Endothelial cell (in vitro differentiated cells): ENCODE measurements at regions not wholly inside any gene's neighbourhood (a gene's known extent, or its start where the extent isn't known, plus 50 kb on each side); places are given as distances from the start of the nearest gene placed in this dataset.

Experiments
- DNase-seq: peaks from one replicate; pipeline ENCODE4 v3.0.0; 2021; ENCODE audit warnings: low spot score
- H3K27ac Mint-ChIP-seq: one replicate; pipeline ENCODE4 v1.8.0; 2021; ENCODE audit warnings: mixed read lengths, inconsistent platforms; ENCODE audit not compliant: unreplicated experiment
- H3K27me3 Mint-ChIP-seq: one replicate; pipeline ENCODE4 v1.8.0; 2021; ENCODE audit warnings: mild to moderate bottlenecking, moderate library complexity, mixed read lengths, inconsistent platforms; ENCODE audit not compliant: unreplicated experiment
- H3K36me3 Mint-ChIP-seq: one replicate; pipeline ENCODE4 v1.8.0; 2021; ENCODE audit warnings: mild to moderate bottlenecking, low read depth, mixed read lengths, inconsistent platforms; ENCODE audit not compliant: unreplicated experiment
- H3K4me1 Mint-ChIP-seq: one replicate; pipeline ENCODE4 v1.8.0; 2021; ENCODE audit warnings: mild to moderate bottlenecking, mixed read lengths, inconsistent platforms; ENCODE audit not compliant: unreplicated experiment
- H3K4me3 Mint-ChIP-seq: one replicate; pipeline ENCODE4 v1.8.0; 2021; ENCODE audit warnings: mild to moderate bottlenecking, mixed read lengths, inconsistent platforms; ENCODE audit not compliant: unreplicated experiment
- H3K9me3 Mint-ChIP-seq: one replicate; pipeline ENCODE4 v1.8.0; 2021; ENCODE audit warnings: mixed read lengths, inconsistent platforms; ENCODE audit not compliant: unreplicated experiment
- CTCF ChIP-seq: fragments of 200-600 bp; sonication (generic); IDR thresholded peaks from one replicate; pipeline ENCODE4 v1.5.0; 2021; ENCODE audit warnings: antibody characterized with exemption; ENCODE audit not compliant: unreplicated experiment

GRCh38 chr4:151955721-151956380, 195.0 kb upstream of the GATB start:
- H3K27me3 Mint-ChIP-seq: peaks cover 1% of the 10 kb centered on the region
- H3K4me1 Mint-ChIP-seq: peaks cover 11% of the 10 kb centered on the region
- no peak overlapping the region for H3K4me3 Mint-ChIP-seq
- no peaks in the 10 kb centered on the region for H3K36me3 Mint-ChIP-seq
- no peak overlapping the region for H3K27ac Mint-ChIP-seq
- TF ChIP-seq CTCF: no peak
- H3K9me3 Mint-ChIP-seq: no peaks in the 10 kb centered on the region
- DNase-seq: no peak

GRCh38 chr4:151953795-151954372, 193.1 kb upstream of the GATB start:
- H3K27me3 Mint-ChIP-seq: peaks cover 1% of the 10 kb centered on the region
- no peak overlapping the region for H3K4me3 Mint-ChIP-seq
- no peak overlapping the region for H3K27ac Mint-ChIP-seq
- no peak for TF ChIP-seq CTCF
- H3K4me1 Mint-ChIP-seq: peaks cover 11% of the 10 kb centered on the region
- H3K36me3 Mint-ChIP-seq: no peaks in the 10 kb centered on the region
- DNase-seq: no peak
- H3K9me3 Mint-ChIP-seq: no peaks in the 10 kb centered on the region

GRCh38 chr4:151953312-151953711, 192.5 kb upstream of the GATB start:
- H3K27me3 Mint-ChIP-seq: peaks cover 1% of the 10 kb centered on the region
- H3K4me1 Mint-ChIP-seq: peaks cover 11% of the 10 kb centered on the region
- no peaks in the 10 kb centered on the region for H3K9me3 Mint-ChIP-seq
- DNase-seq: no peak
- no peaks in the 10 kb centered on the region for H3K36me3 Mint-ChIP-seq
- H3K27ac Mint-ChIP-seq: no peak overlapping the region
- no peak overlapping the region for H3K4me3 Mint-ChIP-seq
- no peak for TF ChIP-seq CTCF

GRCh38 chr4:151952711-151953254, 192.0 kb upstream of the GATB start:
- H3K4me1 Mint-ChIP-seq: peaks cover 9% of the 10 kb centered on the region
- DNase-seq: no peak
- no peak for TF ChIP-seq CTCF
- H3K4me3 Mint-ChIP-seq: no peak overlapping the region
- peaks cover 3% of the 10 kb centered on the region for H3K36me3 Mint-ChIP-seq
- peaks cover 1% of the 10 kb centered on the region for H3K27me3 Mint-ChIP-seq
- H3K9me3 Mint-ChIP-seq: peaks cover 4% of the 10 kb centered on the region
- no peak overlapping the region for H3K27ac Mint-ChIP-seq

- Mint-ChIP-seq H3K4me1 (peaks cover 3% of the 10 kb centered on the region), H3K4me3 (no peak overlapping the region), H3K27ac (no peak overlapping the region), H3K27me3 (peaks cover 1% of the 10 kb centered on the region), H3K9me3 (peaks cover 11% of the 10 kb centered on the region), H3K36me3 (peaks cover 9% of the 10 kb centered on the region)
- no peak for DNase-seq
- no peak for TF ChIP-seq CTCF
Observed at GRCh38 chr4:151952137-151952536, 191.3 kb upstream of the GATB start.
